ENCODE measurements at regions not wholly inside any gene's neighbourhood (a gene's known extent, or its start where the extent isn't known, plus 50 kb on each side); places are given as distances from the start of the nearest gene placed in this dataset.
"Not testable (repeated sequence)": the region's sequence is repeated elsewhere in the genome, so short reads cannot be mapped to it uniquely, and the experiment has no call there.

DNA sequence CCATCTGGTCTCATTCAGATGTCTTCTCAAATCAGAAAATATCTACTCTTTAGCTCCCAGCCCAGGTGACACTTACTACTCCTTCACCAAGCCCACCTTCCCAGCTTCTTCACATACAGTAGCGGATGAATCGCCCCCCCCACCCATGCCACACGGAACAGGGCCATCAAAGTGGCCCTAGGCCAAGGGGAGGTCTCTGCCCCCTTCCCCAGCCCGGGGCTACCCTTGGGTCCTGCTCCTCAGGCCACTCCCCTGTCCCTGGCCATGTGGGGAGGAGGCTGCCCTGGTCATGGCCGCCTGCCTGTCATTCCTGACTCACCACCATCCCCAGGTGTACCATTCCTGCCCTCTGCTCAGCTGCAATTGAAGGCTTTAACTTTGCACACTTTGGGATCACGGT is 142.8 kb downstream of the NECTIN1 start:
- H3K4me3 Mint-ChIP-seq, result no peak overlapping the region
- peaks cover 52% of the 10 kb centered on the region for H3K27me3 Mint-ChIP-seq (ENCODE audit: low read depth)

GRCh38 chr11:119585043-119585781 is 143.8 kb downstream of the NECTIN1 start:
- Mint-ChIP-seq H3K36me3 (ENCODE audit: insufficient read depth) (no peaks in the 10 kb centered on the region), H3K27me3 (ENCODE audit: low read depth) (peaks cover 55% of the 10 kb centered on the region), H3K4me3 (no peak overlapping the region), H3K4me1 (ENCODE audit: low read depth) (peaks cover 7% of the 10 kb centered on the region), H3K9me3 (peaks cover 2% of the 10 kb centered on the region)
- ATAC-seq (peak; percentile 28 to 46), DNase-seq (no peak)

More for the DNA sequence above, 142.8 kb downstream of the NECTIN1 start:
- H3K9me3 Mint-ChIP-seq, result no peaks in the 10 kb centered on the region
- DNase-seq, result no peak
- no peaks in the 10 kb centered on the region for H3K36me3 Mint-ChIP-seq (ENCODE audit: insufficient read depth)
- H3K4me1 Mint-ChIP-seq (ENCODE audit: low read depth), result peaks cover 7% of the 10 kb centered on the region
- ATAC-seq, result no peak

DNA sequence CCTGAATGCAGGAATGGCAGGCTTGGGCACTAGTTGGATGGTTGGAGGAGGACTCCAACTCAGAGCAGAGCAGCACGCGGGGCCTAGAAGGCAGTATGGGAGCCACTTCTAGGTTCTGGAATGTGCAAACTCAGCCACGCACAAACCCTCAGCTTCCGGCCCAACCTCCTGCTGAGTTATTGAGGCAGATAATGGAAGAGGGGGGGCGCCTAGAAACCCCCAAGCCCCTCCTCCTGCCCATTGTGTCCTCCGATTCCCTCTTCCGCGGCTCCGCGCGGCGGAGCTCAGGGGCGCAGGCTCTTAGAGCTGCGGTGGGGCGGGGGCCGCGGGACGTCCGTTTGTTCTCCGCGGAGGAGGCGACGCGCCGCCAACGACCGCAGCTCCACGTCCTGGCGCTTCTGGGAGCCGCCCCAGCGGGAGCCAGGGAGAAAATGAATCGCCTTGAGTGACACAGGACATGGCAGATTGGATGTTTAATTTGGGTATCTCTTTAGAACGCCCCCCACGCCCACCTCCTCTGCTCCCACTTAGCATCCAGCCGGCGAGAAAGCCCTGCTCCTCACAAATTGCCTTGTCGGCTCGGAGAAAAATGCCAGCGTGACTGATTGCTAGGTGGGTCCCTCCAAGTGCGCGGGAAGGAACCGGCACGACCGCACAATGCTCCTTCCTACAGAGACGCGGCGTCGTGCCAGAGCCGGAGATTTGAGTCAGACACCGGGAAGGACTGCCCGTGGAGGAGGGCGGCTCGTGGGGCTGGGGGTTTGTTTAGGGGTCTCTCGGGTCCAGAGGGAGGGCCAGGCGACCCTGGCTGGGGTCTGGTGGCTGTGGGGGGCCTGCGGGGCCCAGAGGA is 144.6 kb downstream of the NECTIN1 start:
- DNase-seq (no peak), ATAC-seq (peak; percentile 40 to 41)
- Mint-ChIP-seq H3K4me1 (ENCODE audit: low read depth) (peaks cover 7% of the 10 kb centered on the region), H3K27me3 (ENCODE audit: low read depth) (peaks cover 54% of the 10 kb centered on the region), H3K4me3 (peak overlapping the region; percentile 43), H3K9me3 (peaks cover 3% of the 10 kb centered on the region), H3K36me3 (ENCODE audit: insufficient read depth) (no peaks in the 10 kb centered on the region)

- DNase-seq (no peak), ATAC-seq (no peak)
- H3K4me1 Mint-ChIP-seq (ENCODE audit: low read depth), result peaks cover 7% of the 10 kb centered on the region
- no peak overlapping the region for H3K4me3 Mint-ChIP-seq
- H3K9me3 Mint-ChIP-seq, result peaks cover 3% of the 10 kb centered on the region
- no peaks in the 10 kb centered on the region for H3K36me3 Mint-ChIP-seq (ENCODE audit: insufficient read depth)
- peaks cover 50% of the 10 kb centered on the region for H3K27me3 Mint-ChIP-seq (ENCODE audit: low read depth)
Measured at GRCh38 chr11:119583585-119583984, 145.4 kb downstream of the NECTIN1 start.

DNA sequence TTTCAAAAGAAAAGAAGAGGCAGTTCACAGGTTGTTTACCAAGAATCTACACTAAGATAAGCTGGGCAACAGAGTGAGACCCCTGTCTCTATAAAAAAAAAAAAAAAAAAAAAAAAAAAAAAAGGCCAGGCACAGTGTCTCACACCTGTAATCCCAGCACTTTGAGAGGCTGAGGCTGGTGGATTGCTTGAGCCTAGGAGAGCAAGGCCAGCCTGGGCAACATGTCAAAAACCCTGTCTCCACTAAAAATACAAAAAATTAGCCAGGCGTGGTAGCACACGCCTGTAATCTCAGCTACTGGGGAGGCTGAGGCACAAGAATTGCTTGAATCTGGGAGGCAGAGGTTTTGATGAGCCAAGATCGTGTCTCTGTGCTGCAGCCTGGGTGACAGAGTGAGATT is 147.6 kb downstream of the NECTIN1 start:
- H3K4me1 Mint-ChIP-seq (ENCODE audit: low read depth); ATAC-seq; DNase-seq; H3K36me3 Mint-ChIP-seq (ENCODE audit: insufficient read depth); H3K9me3 Mint-ChIP-seq; H3K4me3 Mint-ChIP-seq: not testable (repeated sequence)
- H3K27me3 Mint-ChIP-seq (ENCODE audit: low read depth), result peaks cover 56% of the 10 kb centered on the region

DNA sequence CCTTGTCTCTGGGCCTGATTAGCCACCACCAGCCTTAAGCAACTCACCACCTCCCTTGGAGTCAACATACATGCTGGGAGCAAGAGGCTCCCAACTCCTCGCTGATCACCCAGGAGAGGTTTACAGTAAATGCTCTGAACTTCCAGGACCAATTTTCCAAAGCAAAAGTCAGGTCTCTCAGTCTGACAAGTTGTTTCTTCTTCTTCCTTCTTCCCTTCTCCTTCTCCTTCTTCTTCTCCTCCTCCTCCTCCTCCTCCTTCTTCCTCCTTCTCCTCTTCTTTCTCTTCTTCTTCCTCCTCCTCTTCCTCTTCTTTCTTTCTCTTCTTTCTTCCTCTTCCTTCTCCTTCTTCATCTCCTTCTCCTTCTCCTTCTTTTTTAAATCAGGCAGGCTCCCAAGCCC is 148.2 kb downstream of the NECTIN1 start:
- DNase-seq (no peak), ATAC-seq (no peak)
- Mint-ChIP-seq H3K4me1 (ENCODE audit: low read depth) (peaks cover 7% of the 10 kb centered on the region), H3K4me3 (no peak overlapping the region), H3K36me3 (ENCODE audit: insufficient read depth) (no peaks in the 10 kb centered on the region), H3K27me3 (ENCODE audit: low read depth) (peaks cover 52% of the 10 kb centered on the region), H3K9me3 (peaks cover 3% of the 10 kb centered on the region)

- Mint-ChIP-seq H3K9me3 (peaks cover 3% of the 10 kb centered on the region), H3K36me3 (ENCODE audit: insufficient read depth) (no peaks in the 10 kb centered on the region), H3K4me1 (ENCODE audit: low read depth) (peaks cover 7% of the 10 kb centered on the region), H3K27me3 (ENCODE audit: low read depth) (peaks cover 47% of the 10 kb centered on the region), H3K4me3 (no peak overlapping the region)
- ATAC-seq (no peak), DNase-seq (no peak)
Measured at GRCh38 chr11:119580081-119580480, 148.9 kb downstream of the NECTIN1 start.

- Mint-ChIP-seq H3K4me3 (no peak overlapping the region), H3K4me1 (ENCODE audit: low read depth) (no peaks in the 10 kb centered on the region), H3K27me3 (ENCODE audit: low read depth) (peaks cover 35% of the 10 kb centered on the region), H3K9me3 (peaks cover 3% of the 10 kb centered on the region), H3K36me3 (ENCODE audit: insufficient read depth) (no peaks in the 10 kb centered on the region)
- ATAC-seq (no peak), DNase-seq (no peak)
Measured at GRCh38 chr11:119578521-119579191, 150.3 kb downstream of the NECTIN1 start.

- Mint-ChIP-seq H3K27me3 (ENCODE audit: low read depth) (peaks cover 19% of the 10 kb centered on the region), H3K36me3 (ENCODE audit: insufficient read depth) (no peaks in the 10 kb centered on the region), H3K4me1 (ENCODE audit: low read depth) (no peaks in the 10 kb centered on the region), H3K4me3 (no peak overlapping the region), H3K9me3 (no peaks in the 10 kb centered on the region)
- DNase-seq, result no peak
- no peak for ATAC-seq
Measured at GRCh38 chr11:119573858-119574257, 150.9 kb upstream of the THY1 start.

DNA sequence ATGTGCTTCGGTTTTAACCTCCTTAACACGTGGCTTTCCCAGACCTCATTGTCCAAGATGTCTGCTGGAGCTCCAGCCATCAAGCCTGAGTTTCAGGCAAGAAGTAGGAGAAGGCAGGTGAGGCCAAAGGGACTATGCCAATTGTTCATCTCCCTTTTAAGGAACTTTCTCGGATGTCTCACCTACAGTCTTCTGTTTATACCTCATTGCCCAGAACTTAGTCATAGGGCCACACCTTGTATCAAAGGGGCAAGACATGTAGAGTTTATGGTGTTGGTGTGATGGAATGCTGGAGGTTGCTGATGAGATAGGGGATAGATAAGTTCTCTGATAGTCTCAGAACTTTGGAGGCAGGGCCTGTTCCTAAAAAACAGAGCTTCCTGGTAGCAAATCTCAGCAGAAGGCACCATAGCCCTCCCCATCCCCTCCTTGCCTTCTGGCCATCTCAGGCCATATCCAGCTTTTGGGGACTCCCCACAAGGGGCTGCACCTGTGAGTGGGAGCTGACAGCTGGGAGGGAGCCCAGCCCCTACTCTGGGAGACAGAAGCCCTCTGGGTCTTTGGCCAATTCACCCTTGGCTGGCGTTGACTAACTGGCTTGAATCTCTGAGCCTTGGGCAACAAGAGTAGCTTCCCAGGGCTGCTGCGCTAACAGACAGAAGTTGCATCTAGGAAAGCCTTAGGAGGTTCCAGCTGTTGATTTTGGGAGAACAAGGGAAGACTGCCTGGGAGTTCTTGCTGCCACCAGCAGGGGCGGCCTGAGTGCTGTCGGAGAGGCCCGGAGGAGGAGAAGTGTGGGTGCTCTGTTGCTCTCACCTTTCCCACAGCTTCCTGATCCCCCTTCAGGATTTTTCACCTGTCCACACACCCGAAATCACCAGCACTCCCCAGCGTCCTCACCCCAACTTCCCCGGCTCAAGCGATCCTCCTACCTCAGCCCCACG is 149.8 kb upstream of the THY1 start:
- H3K4me1 Mint-ChIP-seq (ENCODE audit: low read depth), result no peaks in the 10 kb centered on the region
- peaks cover 16% of the 10 kb centered on the region for H3K27me3 Mint-ChIP-seq (ENCODE audit: low read depth)

GRCh38 chr11:119571311-119571710 is 148.3 kb upstream of the THY1 start:
- Mint-ChIP-seq H3K9me3 (no peaks in the 10 kb centered on the region), H3K27me3 (ENCODE audit: low read depth) (peaks cover 10% of the 10 kb centered on the region), H3K4me3 (no peak overlapping the region), H3K36me3 (ENCODE audit: insufficient read depth) (no peaks in the 10 kb centered on the region), H3K4me1 (ENCODE audit: low read depth) (no peaks in the 10 kb centered on the region)
- DNase-seq, result no peak
- ATAC-seq, result no peak

More for the DNA sequence above, 149.8 kb upstream of the THY1 start:
- Mint-ChIP-seq H3K36me3 (ENCODE audit: insufficient read depth) (no peaks in the 10 kb centered on the region), H3K9me3 (no peaks in the 10 kb centered on the region), H3K4me3 (no peak overlapping the region)
- no peak for ATAC-seq
- no peak for DNase-seq

DNA sequence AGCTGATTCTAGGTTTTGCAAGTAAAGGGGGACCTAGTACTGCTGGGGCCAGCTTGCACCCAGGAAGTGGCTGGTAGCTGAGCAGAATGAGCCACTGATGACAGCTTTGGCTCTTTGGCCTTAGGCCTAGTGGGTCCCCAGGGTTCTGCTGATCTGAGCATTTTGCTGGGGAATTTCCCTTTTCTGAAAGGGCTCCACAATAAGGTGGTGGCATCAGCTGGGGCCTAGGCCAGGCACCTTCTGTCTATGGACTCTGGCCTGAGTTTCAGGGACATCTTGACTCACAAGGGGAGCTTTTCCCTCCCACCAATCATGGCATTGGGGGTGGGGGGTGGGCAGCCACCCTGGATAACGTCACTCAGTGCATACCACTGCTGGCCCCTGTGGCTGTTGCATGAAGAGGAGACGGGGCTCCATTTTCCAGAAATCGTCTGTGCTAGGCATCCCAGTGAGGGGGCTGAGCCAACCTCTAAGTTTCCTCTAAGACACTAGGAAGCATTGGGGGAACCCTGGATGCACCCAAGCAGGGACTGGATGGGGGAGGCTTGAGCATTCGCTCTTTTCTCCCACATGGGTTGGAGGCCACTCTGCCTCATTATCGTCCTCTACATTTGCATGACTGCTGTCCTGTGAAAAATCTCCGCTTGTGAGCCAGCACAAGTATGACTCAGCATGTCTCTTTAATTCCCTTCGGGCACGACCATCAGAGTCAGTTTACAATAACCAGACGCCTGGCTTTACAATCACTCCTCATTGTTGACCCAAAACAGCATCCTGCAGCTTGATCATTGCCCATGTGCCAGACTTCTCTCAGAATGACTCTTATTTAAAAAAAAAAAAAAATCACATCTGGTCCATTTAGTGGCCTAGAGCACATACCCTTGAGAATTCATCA is 145.0 kb upstream of the THY1 start:
- Mint-ChIP-seq H3K9me3 (no peaks in the 10 kb centered on the region), H3K4me1 (ENCODE audit: low read depth) (no peaks in the 10 kb centered on the region), H3K36me3 (ENCODE audit: insufficient read depth) (no peaks in the 10 kb centered on the region), H3K27me3 (ENCODE audit: low read depth) (peaks cover 10% of the 10 kb centered on the region), H3K4me3 (no peak overlapping the region)
- DNase-seq (no peak), ATAC-seq (no peak)

DNA sequence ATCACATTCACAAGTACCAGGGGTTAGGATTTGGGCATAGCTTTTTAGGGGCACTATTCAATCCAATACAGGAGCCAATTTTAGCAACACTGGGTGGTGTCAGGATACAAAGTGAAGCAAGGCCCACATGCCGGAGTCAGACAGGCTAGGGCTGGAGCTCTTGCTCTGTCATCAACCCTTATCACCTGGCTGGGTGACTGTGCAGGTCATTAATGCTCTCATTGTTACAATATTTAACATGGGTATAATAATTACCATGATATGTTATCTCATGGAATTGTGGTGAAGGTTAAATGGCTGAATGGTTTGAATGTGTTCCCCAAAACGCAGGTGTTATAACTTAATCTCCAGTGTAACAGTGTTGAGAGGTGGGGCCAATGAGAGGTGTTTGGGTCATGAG is 143.3 kb upstream of the THY1 start:
- no peaks in the 10 kb centered on the region for H3K9me3 Mint-ChIP-seq
- DNase-seq (no peak), ATAC-seq (no peak)
- no peaks in the 10 kb centered on the region for H3K36me3 Mint-ChIP-seq (ENCODE audit: insufficient read depth)
- no peaks in the 10 kb centered on the region for H3K4me1 Mint-ChIP-seq (ENCODE audit: low read depth)
- H3K4me3 Mint-ChIP-seq, result no peak overlapping the region
- H3K27me3 Mint-ChIP-seq (ENCODE audit: low read depth), result peaks cover 16% of the 10 kb centered on the region

Measured in activated T-cell treated with anti-CD3 and anti-CD28 coated beads, Interleukin-2, amount 50 U/mL, for 4 hours (primary cell).